ENCODE measurements at regions not wholly inside any gene's neighbourhood (a gene's known extent, or its start where the extent isn't known, plus 50 kb on each side); places are given as distances from the start of the nearest gene placed in this dataset.

- in situ Hi-C loops (cut with MboI; ENCODE audit: low pct_unique_long_range_greater_than_20kb, low sequenced_read_pairs), result no loop called here
Observed at GRCh38 chr5:89441965-89442364, 559.0 kb upstream of the MEF2C start.

GRCh38 chr5:89440670-89441069, 557.7 kb upstream of the MEF2C start:
- in situ Hi-C loops (cut with MboI; ENCODE audit: low pct_unique_long_range_greater_than_20kb, low sequenced_read_pairs), result no loop called here
- DNase-seq, result no peak

More at GRCh38 chr5:89441965-89442364, 559.0 kb upstream of the MEF2C start:
- no peak for DNase-seq

GRCh38 chr5:89437450-89438435, 554.8 kb upstream of the MEF2C start:
- in situ Hi-C loops (cut with MboI; ENCODE audit: low pct_unique_long_range_greater_than_20kb, low sequenced_read_pairs), result no loop called here

DNA sequence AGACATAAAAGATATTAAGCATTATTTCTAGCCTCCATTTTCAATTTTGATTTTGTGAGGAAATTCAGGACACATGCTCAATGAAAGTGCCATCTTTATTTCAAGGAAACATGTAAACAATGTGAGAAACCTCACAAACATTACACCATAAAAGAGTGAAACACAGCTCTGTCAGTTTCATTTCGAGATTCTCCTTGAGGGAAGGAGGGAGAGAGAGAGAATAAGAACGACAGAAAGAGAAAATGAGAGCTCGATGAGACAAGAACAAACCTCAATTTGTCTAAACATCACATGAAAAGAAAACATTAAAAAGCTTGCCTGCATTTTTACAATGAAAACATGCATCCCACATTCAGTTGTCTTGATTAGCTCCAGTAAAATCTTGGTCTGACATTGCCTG, 553.5 kb upstream of the MEF2C start:
- in situ Hi-C loops (cut with MboI; ENCODE audit: low pct_unique_long_range_greater_than_20kb, low sequenced_read_pairs), result no loop called here
- no peak for DNase-seq

More at GRCh38 chr5:89437450-89438435, 554.8 kb upstream of the MEF2C start:
- no peak for DNase-seq

DNA sequence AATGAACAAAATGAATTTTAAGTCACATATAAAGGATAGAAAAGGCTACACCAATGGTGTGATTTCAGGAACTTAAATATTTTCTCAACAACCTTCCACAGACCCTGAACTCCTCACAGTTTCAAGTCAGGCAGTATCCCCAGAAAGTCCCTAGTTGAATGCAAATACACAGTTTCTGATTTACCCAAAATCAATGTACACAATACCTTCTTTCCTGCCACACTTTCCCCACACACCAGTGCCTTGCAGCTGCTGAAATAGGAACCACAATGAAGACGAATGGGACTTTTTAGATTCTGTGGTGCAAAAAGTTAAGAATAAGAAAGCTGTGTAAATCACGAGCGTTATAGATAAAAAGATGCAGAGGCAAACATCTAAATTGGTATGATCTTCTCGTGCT, 552.4 kb upstream of the MEF2C start:
- in situ Hi-C loops (cut with MboI; ENCODE audit: low pct_unique_long_range_greater_than_20kb, low sequenced_read_pairs), result no loop called here
- DNase-seq, result no peak

DNA sequence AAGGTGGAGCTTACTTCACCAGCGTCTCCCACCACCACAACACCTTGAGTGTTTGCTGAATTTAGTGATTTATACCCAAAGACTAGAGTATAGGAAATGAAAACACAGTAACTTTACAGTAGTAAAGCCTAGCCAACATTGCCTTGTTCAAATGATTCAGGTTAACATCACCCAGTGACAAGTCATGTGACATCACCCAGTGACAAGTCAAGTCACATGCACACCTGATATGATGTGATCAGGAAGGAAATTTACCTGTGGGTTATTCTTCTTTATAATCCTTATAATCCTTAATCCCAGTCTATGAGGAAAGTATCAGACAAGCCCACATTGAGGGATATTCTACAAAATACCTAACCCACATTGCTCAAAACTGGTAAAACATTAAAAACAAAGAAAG, 545.6 kb upstream of the MEF2C start:
- no peak for DNase-seq
- in situ Hi-C loops (cut with MboI; ENCODE audit: low pct_unique_long_range_greater_than_20kb, low sequenced_read_pairs), result no loop called here

- DNase-seq, result no peak
- in situ Hi-C loops (cut with MboI; ENCODE audit: low pct_unique_long_range_greater_than_20kb, low sequenced_read_pairs), result no loop called here
Observed at GRCh38 chr5:89425062-89425461, 542.1 kb upstream of the MEF2C start.

- in situ Hi-C loops (cut with MboI; ENCODE audit: low pct_unique_long_range_greater_than_20kb, low sequenced_read_pairs), result no loop called here
- DNase-seq, result peak; percentile 23
Observed at GRCh38 chr5:89421035-89421434, 538.1 kb upstream of the MEF2C start.

- in situ Hi-C loops (cut with MboI; ENCODE audit: low pct_unique_long_range_greater_than_20kb, low sequenced_read_pairs), result no loop called here
- DNase-seq, result peak; percentile 35
Observed at GRCh38 chr5:89418407-89419085, 535.6 kb upstream of the MEF2C start.

- DNase-seq, result peak; percentile 11
- in situ Hi-C loops (cut with MboI; ENCODE audit: low pct_unique_long_range_greater_than_20kb, low sequenced_read_pairs), result no loop called here
Observed at GRCh38 chr5:89417990-89418389, 535.0 kb upstream of the MEF2C start.

- in situ Hi-C loops (cut with MboI; ENCODE audit: low pct_unique_long_range_greater_than_20kb, low sequenced_read_pairs), result no loop called here
- DNase-seq, result no peak
Observed at GRCh38 chr5:89417515-89417914, 534.5 kb upstream of the MEF2C start.

GRCh38 chr5:89411891-89412290, 528.9 kb upstream of the MEF2C start:
- in situ Hi-C loops (cut with MboI; ENCODE audit: low pct_unique_long_range_greater_than_20kb, low sequenced_read_pairs), result no loop called here
- DNase-seq, result no peak

DNA sequence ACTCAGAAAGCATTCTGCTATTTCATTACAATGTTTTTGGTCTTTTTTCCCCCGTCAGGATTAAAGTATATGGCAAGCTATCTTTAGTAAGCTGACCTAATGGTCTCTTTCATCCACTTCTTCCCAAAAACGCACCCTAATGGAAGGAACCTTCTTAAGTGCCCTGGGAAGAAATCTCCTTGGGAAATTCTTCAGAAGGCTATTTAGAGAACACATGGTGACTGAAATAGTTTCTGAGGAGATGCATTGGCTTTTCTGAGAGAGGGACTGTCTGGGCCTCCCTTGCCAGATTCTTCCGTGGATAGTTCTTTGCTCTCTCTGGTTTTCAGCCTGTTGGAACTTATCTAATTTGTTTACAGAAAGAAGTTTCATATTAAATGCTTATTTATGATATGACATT, 524.1 kb upstream of the MEF2C start:
- no peak for DNase-seq
- in situ Hi-C loops (cut with MboI; ENCODE audit: low pct_unique_long_range_greater_than_20kb, low sequenced_read_pairs), result no loop called here

DNA sequence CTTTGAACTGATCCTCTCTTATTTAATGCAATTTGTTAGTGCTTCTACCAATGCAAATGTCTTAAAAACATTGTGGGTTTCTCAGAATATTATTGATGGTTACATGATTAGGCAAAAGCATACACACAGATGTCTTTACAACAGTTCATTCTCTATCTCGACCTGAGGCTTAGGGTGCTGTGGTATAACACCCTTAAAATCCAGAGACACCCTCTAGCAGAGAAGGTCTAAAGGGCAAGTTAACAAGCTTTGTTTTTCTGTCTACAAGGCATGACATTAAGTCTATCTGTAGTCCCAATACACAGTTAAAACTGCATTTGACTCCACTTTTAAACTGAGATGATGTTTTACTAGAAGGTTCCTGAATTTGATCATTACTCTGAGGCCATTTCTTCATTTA, 518.7 kb upstream of the MEF2C start:
- in situ Hi-C loops (cut with MboI; ENCODE audit: low pct_unique_long_range_greater_than_20kb, low sequenced_read_pairs), result no loop called here
- no peak for DNase-seq

GRCh38 chr5:89401012-89401411, 518.0 kb upstream of the MEF2C start:
- no peak for DNase-seq
- in situ Hi-C loops (cut with MboI; ENCODE audit: low pct_unique_long_range_greater_than_20kb, low sequenced_read_pairs), result no loop called here

GRCh38 chr5:89399548-89399947, 516.6 kb upstream of the MEF2C start:
- in situ Hi-C loops (cut with MboI; ENCODE audit: low pct_unique_long_range_greater_than_20kb, low sequenced_read_pairs), result no loop called here
- DNase-seq, result peak; percentile 13

DNA sequence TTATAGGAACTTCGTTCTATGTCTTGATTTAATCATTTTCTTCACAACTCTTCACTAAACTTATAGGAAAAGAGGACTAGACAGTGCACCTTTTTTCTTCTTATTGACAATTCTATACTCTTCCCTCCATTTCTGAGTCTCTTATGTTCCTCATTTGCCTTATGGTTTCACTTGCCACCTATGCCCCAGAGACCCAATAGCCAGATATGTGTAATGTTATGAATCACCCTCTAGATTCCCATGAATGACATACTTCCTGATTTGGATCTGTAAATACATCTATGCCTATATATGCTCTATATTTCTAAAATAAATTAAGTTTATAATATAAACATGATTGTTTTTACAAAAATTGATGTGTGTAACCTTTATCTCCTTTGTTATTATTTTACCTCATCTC, 514.1 kb upstream of the MEF2C start:
- peak; percentile 71 for DNase-seq
- in situ Hi-C loops (cut with MboI; ENCODE audit: low pct_unique_long_range_greater_than_20kb, low sequenced_read_pairs), result no loop called here

- peak; percentile 96 for DNase-seq
- in situ Hi-C loops (cut with MboI; ENCODE audit: low pct_unique_long_range_greater_than_20kb, low sequenced_read_pairs), result no loop called here
Observed at GRCh38 chr5:89396278-89396954, 513.4 kb upstream of the MEF2C start.

- DNase-seq, result peak; percentile 29
- in situ Hi-C loops (cut with MboI; ENCODE audit: low pct_unique_long_range_greater_than_20kb, low sequenced_read_pairs), result no loop called here
Observed at GRCh38 chr5:89395111-89395510, 512.1 kb upstream of the MEF2C start.

GRCh38 chr5:89388872-89389271, 505.9 kb upstream of the MEF2C start:
- DNase-seq, result no peak
- in situ Hi-C loops (cut with MboI; ENCODE audit: low pct_unique_long_range_greater_than_20kb, low sequenced_read_pairs), result no loop called here
